ENCODE measurements at regions not wholly inside any gene's neighbourhood (a gene's known extent, or its start where the extent isn't known, plus 50 kb on each side); places are given as distances from the start of the nearest gene placed in this dataset.

- DNase-seq = no peak
Observed at GRCh38 chr13:85068231-85068630, 731.0 kb downstream of the SLITRK6 start.

DNA sequence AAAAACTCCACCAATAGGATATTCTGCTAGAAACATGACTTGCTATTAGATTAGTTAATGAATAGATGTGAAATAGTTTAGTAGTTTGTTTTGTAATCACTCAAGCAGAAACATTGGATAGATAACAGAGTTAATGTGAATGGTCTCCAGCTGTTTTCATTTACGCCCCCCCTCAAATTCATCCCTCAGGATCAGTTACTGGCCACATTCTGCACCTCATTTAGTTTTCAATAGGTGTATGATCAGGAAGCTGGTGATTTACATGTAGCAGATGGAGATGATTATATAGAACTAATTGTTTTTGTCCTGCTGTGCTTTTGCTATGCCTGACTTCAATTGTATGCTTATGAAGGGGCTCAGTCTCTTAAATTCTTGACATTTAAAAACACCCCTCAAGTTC lies 759.0 kb downstream of the SLITRK6 start:
- DNase-seq = no peak

DNA sequence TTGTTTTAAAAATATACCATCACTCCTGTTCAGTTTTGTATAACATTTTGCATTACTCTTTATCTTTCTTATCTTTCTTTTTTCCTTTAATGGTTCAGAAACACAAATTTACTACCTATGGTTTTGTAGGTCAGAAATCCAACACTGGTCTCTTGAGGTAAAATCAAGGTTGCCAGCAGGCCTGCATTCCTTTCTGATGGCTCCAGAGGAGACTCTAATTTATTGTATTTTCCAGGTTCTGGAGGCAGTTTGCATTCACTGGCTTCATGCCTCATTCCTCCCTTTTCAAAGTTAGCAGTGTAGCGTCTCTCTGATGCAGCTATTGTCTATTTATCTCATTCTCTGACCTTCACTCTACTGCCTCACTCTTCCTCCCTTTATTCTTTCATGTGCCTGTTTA lies 767.4 kb downstream of the SLITRK6 start:
- DNase-seq = peak; percentile 54

DNA sequence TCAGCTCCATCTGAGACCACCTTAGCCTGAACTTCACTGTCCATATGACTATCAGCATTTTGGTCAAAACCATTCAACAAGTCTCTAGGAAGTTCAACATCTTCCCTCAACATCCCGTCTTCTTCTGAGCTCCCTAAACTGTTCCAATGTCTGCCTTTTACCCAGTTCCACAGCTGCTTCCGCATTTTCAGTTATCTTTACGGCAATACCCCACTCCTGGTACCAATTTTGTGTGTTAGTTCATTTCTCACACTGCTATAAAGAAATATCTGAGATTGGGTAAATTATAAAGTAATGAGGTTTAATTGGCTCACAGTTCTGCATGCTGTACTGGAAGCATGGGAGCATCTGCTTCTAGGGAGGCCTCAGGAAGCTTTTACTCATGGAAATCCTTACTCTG lies 771.2 kb downstream of the SLITRK6 start:
- DNase-seq = no peak

GRCh38 chr13:85019121-85019520 lies 780.1 kb downstream of the SLITRK6 start:
- no peak for DNase-seq

DNA sequence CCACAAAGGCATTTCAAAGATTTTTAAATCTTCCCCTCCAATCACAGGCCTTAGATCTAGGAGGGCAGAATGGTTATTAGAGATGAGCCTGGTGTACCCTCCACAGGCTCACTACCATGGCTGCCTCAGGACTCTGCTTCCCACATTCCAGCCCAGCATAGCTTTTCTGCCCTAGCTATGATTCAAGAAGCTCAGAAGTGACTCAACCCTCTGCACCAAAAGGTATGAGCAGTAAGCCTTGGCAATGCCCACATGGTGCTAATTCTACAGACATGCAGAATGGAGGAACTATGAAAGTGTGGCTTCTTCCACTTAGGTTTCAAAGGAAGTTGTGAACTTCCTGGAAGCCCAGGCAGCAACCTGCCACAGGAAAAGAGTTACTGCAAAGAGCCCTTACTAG lies 786.2 kb downstream of the SLITRK6 start:
- no peak for DNase-seq

DNA sequence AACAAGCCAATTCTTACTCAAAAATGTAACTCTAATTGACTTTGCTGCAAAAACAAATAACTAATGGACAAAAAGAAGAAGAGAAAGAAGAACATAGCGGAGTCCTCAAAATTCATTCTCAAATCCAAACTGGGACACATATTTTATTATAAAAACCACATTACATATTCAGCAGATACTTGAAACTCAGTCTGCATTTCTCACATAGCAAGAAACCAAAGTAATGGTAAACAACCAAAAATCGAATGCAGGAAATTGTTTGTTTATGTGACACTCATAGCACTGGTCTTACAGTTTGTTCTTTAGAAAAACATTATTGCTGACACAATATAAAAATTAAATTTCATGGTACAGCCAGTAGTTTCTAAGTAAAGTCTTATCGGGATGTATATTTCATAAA lies 789.8 kb downstream of the SLITRK6 start:
- DNase-seq = no peak

DNA sequence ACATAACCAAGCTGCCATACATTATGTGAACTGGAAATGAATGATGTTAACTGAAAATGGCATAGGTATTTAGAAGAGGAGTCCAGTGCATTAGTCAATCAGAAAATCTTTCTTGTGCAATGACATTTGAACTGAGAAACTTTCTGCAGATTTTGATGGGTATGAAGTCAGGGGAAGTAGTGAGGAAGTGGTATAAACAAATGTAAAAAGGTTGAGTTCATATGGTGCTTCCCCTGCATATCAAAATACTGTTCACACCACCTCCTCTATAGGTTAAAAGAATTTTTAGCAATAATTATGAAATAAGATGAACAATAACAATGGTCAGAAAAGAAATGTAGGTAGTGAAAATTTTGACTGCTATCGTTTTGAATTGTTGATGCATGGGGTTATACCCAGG lies 800.0 kb downstream of the SLITRK6 start:
- DNase-seq = no peak

DNA sequence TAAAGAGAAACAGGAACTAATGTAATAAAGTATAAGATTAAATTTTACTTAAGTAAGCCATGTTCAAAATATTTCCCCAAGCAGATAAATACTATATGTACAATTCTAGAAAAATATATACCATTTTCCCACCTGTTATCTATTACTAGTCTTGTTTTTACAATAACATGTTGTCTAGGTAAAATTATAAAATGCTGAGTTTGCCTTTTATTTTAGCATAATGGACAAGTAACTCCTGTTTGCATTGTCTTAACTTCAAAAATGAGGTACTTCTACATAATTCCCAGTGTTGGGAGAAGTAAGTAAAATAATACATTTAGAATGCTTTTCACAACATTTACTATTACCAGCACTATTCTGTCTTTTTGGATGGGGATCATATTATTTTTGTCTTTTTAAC lies 800.5 kb downstream of the SLITRK6 start:
- no peak for DNase-seq

- no peak for DNase-seq
Observed at GRCh38 chr13:84997858-84998257, 801.4 kb downstream of the SLITRK6 start.

- DNase-seq = no peak
Observed at GRCh38 chr13:84994582-84994981, 804.6 kb downstream of the SLITRK6 start.

DNA sequence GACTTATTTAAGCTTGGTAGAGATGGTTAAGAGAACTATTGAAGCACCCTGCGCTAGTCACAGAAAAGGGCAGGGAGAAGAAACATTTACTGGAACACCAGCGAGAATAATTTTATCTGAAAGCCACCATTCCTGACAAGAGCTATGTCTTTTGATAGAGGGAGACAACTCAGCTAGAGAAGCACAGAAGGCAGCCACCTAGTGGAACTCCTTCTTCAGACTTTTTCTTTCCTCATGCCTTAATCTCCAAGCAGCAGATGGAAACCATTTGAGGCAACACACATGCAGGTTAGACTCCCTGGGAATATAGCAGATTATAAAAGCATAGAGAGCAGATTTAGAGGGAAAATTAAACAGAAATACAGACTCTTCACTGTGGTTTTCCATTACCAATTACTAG lies 813.4 kb downstream of the SLITRK6 start:
- no peak for DNase-seq

GRCh38 chr13:84983321-84983720 lies 815.9 kb downstream of the SLITRK6 start:
- no peak for DNase-seq

DNA sequence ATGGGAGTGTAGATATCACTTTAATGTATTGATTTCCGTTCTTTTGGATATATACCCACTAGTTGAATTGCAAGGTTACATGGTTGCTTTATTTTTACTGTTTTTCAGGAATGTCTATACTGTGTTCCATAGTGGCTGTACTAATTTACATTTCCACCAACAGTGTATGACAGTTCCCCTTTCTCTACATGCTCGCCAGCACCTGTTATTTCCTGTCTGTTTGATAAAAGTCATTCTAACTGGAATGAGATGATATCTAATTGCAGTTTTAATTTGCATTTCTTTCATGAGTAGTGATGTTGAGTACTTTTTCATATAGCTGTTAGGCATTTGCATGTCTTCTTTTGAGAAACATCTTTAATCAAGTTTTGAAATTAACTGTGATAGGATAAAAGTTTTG lies 818.6 kb downstream of the SLITRK6 start:
- no peak for DNase-seq

GRCh38 chr13:84978851-84979250 lies 820.4 kb downstream of the SLITRK6 start:
- DNase-seq = no peak

DNA sequence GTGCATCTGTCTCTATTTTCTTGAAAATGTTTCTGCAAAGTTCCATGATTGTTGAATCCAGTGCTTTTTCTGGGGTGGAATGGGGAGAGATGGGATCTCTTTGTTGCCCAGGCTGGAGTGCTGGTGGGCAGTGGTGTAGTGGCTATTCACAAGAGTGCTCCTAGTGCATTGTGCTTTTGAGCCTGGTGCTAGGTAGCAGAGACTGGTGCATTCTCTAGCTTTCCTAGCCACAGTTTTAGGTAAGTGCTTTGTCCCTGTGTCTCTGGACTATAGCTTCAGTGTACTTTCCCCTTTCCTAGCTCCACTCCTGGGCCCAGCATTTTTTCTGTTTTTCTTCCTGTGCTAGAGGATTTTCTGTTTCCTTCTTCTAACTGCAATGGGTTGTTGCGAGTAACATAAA lies 825.6 kb downstream of the SLITRK6 start:
- DNase-seq = no peak

GRCh38 chr13:84972907-84973306 lies 826.3 kb downstream of the SLITRK6 start:
- no peak for DNase-seq

DNA sequence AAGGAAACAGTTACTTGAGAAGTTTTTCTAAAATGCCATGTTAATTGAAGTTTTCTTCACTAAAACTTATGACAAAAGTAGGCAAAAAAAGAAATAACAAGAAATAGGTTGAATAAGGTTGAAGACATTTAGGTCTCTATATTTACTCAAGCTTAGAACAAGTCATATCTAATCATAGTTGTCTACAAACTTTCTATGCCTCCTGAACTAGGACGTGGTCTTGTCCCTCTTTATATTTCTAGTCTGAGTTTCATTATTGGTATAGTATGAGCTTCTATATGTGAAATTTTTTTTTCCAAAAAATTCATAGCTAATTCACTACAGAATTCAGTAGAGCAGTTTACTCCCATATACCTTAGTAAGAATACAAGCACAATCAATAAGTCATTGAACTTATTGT lies 836.4 kb downstream of the SLITRK6 start:
- DNase-seq = no peak

GRCh38 chr13:84962141-84962750 lies 837.0 kb downstream of the SLITRK6 start:
- peak; percentile 38 for DNase-seq

GRCh38 chr13:84961023-84961422 lies 838.2 kb downstream of the SLITRK6 start:
- DNase-seq = peak; percentile 44

DNA sequence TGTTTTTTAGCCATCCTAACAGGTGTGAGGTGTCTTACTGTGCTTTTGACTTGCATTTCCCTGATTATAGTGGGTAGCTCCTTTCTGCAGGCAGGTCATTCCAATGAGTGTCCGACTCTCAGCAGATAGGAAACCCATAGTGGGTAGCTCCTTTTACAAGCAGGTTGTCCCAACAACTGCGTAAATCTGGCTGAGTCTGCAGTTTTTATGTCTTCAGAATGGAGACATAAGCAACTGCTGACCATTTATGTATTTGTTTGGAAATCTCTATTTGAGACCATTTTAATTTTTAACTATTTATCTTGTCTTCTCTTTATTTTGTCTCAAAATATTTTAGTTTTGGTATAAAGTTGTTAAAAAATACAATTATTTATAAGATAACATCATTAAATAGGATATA lies 839.4 kb downstream of the SLITRK6 start:
- no peak for DNase-seq

DNA sequence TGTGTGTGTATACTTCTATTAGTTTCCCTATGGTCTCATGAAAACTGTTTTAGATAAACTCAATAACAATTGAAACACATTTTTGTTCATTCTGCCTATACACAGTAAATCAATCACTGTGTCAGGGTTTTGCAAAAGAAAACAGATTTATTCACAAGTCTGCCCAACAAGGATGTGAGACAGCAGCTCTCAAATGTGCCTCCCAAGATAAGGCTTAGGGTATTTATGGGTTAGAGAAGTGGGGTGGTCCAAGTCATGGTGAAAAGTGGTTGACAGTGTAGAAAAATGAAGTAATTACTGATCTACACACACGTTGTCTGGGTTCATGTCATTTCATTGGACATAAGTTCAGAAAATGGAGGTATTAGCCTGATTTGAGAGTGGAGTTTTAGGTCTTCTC lies 844.6 kb downstream of the SLITRK6 start:
- no peak for DNase-seq

GRCh38 chr13:84951128-84951527 lies 848.1 kb downstream of the SLITRK6 start:
- DNase-seq = no peak

DNA sequence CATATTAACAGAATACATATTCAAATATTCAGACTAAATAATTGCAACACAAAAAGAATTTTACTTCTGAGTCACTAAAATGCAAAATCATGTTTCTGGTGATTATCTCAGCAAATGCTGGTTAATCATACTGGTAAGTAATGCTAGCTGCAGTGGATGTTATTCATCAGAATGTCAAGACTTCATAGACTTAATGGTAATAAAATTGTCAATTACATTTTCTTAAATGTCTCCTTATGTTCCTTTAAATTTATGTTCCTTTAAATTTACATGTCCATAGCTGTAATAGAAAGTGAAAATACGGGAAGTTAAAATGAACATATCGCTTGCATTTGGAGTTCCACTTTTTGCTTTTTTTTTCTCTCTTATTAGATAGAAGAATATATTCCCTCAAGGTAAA lies 853.0 kb downstream of the SLITRK6 start:
- DNase-seq = no peak

GRCh38 chr13:84940798-84941197 lies 858.4 kb downstream of the SLITRK6 start:
- no peak for DNase-seq

- DNase-seq = no peak
Observed at GRCh38 chr13:84940167-84940566, 859.1 kb downstream of the SLITRK6 start.
